ENCODE measurements at regions not wholly inside any gene's neighbourhood (a gene's known extent, or its start where the extent isn't known, plus 50 kb on each side); places are given as distances from the start of the nearest gene placed in this dataset.

DNA sequence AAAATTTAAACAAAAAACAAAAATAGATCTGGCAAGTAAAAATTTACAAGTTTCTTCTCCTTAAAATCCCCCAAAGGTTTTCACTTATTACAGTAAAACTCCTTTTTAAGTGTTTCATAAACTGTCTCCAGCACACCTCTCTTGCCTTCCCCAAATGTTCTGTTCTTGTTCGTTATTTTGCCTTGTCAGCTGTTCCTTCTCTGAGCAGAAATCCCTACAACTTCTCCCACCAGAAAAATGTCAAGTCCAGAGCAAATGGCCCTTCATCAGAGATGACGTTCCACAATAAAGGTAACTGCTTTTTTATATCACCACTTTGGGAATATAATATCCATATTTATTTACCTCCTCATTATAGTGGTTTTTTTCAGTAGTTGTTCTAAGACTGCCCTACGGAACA, 432.1 kb downstream of the ADAM29 start:
- no peaks in the 10 kb centered on the region for H3K36me3 Mint-ChIP-seq
- no peak for ATAC-seq
- H3K4me3 Mint-ChIP-seq, result no peak overlapping the region
- no peak overlapping the region for H3K27ac Mint-ChIP-seq
- H3K4me1 Mint-ChIP-seq, result peaks cover 12% of the 10 kb centered on the region
- no peaks in the 10 kb centered on the region for H3K27me3 Mint-ChIP-seq
- peaks cover 7% of the 10 kb centered on the region for H3K9me3 Mint-ChIP-seq

DNA sequence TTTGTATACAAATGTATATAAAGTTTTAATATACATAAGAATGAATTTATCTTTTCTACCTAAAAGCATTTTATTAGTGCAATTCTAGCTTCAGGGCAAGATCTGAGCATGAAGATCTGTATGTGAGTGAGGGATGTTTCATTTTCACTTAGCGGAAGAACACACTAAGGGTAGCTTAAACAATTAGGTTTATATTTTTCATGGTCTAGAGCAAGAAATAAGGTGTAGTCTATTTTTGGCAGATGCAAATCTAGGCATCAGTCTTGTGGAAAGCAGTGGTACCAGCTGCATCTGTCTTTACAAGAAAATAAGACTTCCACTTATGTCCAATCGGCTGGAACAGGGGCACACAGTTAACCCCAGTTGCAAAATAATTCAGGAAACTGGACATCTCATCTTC, 433.3 kb downstream of the ADAM29 start:
- H3K36me3 Mint-ChIP-seq, result no peaks in the 10 kb centered on the region
- H3K9me3 Mint-ChIP-seq, result peaks cover 7% of the 10 kb centered on the region
- H3K27me3 Mint-ChIP-seq, result no peaks in the 10 kb centered on the region
- no peak overlapping the region for H3K4me3 Mint-ChIP-seq
- peak overlapping the region; percentile 3 for H3K27ac Mint-ChIP-seq
- peak; percentile 73 for ATAC-seq
- peaks cover 12% of the 10 kb centered on the region for H3K4me1 Mint-ChIP-seq

DNA sequence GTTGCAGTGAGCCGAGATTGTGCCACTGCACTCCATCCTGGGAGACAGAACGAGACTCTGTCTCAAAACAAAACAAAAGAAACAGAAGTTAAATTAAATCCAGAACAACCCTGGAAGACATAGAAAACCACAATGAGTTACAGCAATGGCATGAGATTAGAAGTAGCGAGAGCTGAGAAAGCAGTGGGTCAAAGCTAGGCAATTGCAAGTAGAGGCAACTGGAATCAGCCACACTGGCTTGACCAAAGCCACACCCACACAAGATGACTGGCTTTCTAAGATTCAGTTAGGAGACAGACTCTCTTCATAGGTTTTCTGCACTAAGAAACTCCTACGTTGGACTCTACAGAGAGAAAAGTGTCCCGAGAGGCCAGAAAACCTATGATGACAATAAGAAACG, 443.0 kb downstream of the GPM6A start:
- Mint-ChIP-seq H3K27ac (no peak overlapping the region), H3K27me3 (no peaks in the 10 kb centered on the region), H3K36me3 (no peaks in the 10 kb centered on the region), H3K4me3 (no peak overlapping the region), H3K4me1 (no peaks in the 10 kb centered on the region), H3K9me3 (no peaks in the 10 kb centered on the region)
- ATAC-seq, result no peak

DNA sequence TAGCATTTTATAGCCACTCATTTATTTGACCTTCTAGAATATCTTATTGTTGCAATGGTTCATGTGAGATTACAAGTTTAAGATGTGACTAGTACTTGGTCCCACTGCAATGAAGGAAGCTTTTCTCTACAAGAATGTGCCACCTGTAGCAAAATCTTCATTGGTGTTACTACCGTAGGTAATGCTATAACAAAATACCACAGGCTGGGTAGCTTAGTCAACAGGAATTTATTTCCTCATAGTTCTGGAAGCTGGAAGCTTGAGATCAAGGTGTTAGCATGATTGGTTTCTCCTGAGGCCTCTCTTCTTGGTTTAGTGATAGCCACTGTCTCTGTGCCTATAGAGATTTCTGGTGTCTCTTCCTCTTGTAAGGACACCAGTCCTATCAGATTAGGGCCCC, 441.0 kb downstream of the GPM6A start:
- no peak for ATAC-seq
- H3K27ac Mint-ChIP-seq, result no peak overlapping the region
- peaks cover 9% of the 10 kb centered on the region for H3K4me1 Mint-ChIP-seq
- H3K27me3 Mint-ChIP-seq, result no peaks in the 10 kb centered on the region
- H3K9me3 Mint-ChIP-seq, result no peaks in the 10 kb centered on the region
- no peak overlapping the region for H3K4me3 Mint-ChIP-seq
- H3K36me3 Mint-ChIP-seq, result no peaks in the 10 kb centered on the region

DNA sequence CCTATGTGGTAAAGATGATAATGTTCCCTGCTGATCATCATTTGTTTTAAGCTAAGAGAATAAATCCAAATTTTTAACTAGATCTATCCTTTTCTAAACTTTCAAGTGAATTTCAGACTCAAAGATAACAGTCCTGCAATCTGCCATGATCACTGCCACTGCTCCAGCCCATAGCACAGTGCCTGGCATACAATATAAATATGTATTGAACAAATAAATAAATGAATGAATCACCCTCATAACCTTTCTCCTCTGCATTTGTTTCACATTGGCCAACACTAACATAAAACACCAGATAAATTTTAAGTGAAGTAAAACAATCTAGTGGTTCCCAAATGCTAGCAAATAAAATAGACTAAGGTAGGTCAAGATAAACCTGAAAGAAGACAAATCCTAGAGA, 439.0 kb downstream of the GPM6A start:
- H3K27ac Mint-ChIP-seq, result no peak overlapping the region
- no peaks in the 10 kb centered on the region for H3K27me3 Mint-ChIP-seq
- no peaks in the 10 kb centered on the region for H3K9me3 Mint-ChIP-seq
- H3K4me1 Mint-ChIP-seq, result peaks cover 9% of the 10 kb centered on the region
- H3K4me3 Mint-ChIP-seq, result no peak overlapping the region
- no peaks in the 10 kb centered on the region for H3K36me3 Mint-ChIP-seq
- ATAC-seq, result no peak

DNA sequence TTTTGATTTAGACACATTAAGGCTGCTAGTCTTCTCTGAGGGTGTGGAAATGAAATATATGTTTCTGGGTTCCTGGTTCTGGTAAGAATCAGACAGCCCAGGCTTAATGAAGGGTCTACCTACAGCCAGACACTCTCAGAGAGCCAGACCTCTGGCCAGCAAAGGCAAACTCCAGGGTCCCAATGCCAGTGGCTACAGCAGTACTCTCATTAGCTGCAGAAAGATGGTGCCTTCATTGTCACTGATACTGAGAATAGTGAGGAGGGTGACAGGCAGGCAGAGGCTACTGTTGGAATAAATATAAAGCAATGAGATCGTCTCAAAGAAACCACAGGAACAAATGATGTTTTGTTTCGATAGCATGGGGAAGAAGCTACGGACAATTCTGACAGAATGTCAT, 437.6 kb downstream of the GPM6A start:
- no peaks in the 10 kb centered on the region for H3K9me3 Mint-ChIP-seq
- H3K4me1 Mint-ChIP-seq, result peaks cover 9% of the 10 kb centered on the region
- H3K4me3 Mint-ChIP-seq, result no peak overlapping the region
- no peak for ATAC-seq
- no peaks in the 10 kb centered on the region for H3K36me3 Mint-ChIP-seq
- H3K27ac Mint-ChIP-seq, result no peak overlapping the region
- no peaks in the 10 kb centered on the region for H3K27me3 Mint-ChIP-seq

DNA sequence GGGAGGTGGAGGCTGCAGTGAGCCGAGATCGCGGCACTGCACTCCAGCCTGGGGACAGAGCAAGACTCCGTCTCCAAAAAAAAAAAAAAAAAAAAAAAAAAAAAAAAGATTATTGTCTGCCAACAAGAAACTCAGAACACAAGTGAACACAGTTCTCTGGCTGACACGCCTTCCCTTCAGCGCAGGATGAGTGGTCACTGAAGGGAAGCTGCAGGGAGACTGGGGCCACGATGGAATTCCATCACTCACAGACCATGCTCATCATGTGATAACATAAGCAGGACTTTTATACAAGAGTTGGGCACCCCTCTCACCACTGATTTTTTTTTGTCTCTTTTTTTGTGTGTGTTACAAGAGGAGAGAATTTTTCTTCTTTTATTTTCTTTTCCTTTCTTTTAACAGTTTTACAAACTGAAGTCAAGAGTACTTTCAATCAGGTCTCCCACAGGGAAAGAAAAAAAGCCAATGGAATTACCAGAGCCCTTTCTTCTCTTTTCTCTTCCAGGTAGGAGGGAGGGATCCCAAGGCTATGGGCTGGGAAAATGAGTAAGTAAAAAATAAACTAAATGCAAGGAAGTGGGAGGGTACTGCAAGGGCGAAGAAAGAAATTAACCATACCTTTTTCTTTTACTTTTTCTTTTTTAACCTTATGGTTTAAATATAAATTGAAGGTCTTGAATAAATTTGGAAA, 435.6 kb downstream of the GPM6A start:
- H3K36me3 Mint-ChIP-seq, result no peaks in the 10 kb centered on the region
- H3K4me3 Mint-ChIP-seq, result no peak overlapping the region
- no peaks in the 10 kb centered on the region for H3K27me3 Mint-ChIP-seq
- H3K27ac Mint-ChIP-seq, result no peak overlapping the region
- no peak for ATAC-seq
- H3K4me1 Mint-ChIP-seq, result peaks cover 9% of the 10 kb centered on the region
- no peaks in the 10 kb centered on the region for H3K9me3 Mint-ChIP-seq

DNA sequence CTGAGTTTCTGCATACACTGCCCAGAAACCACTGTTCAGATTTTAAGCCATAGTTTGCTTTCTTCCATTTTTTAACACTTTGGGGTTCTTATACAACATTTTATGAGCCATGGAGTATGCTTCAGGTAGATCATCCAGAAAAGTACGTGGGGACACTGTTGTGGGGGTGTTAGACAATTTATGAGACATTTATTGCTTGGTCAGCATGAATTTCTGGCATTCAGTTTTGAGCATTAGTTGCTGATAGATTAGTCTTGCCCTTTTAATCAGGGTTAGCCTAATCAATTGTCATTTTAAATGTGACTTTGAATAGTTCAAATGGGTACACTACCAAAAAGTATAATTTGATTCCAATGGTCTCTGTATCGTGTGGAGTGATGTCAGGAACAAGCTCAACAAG, 434.9 kb downstream of the GPM6A start:
- Mint-ChIP-seq H3K9me3 (no peaks in the 10 kb centered on the region), H3K36me3 (no peaks in the 10 kb centered on the region), H3K27ac (no peak overlapping the region), H3K4me3 (no peak overlapping the region), H3K4me1 (peaks cover 9% of the 10 kb centered on the region), H3K27me3 (no peaks in the 10 kb centered on the region)
- no peak for ATAC-seq

DNA sequence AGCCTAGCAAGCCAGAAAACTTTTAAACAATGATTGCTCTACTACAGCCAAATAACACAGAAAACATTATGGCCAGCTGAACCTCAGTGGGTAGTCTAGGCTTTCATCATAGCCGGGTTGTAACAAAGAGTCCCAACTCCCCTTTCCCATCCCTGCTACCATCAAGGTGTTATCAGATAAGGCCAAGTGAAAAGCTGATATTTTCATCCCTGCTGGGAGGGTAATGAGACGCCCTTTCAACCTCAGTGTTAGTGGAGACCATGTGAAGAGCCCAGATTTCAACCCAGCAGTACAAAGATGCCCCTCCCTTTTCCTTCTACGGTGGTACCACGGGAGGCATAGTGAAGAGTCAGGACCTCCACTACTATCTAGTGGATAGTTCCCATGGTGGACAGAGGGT, 433.7 kb downstream of the GPM6A start:
- ATAC-seq, result no peak
- Mint-ChIP-seq H3K4me3 (no peak overlapping the region), H3K4me1 (peaks cover 9% of the 10 kb centered on the region), H3K36me3 (no peaks in the 10 kb centered on the region), H3K27ac (no peak overlapping the region), H3K27me3 (no peaks in the 10 kb centered on the region), H3K9me3 (no peaks in the 10 kb centered on the region)

DNA sequence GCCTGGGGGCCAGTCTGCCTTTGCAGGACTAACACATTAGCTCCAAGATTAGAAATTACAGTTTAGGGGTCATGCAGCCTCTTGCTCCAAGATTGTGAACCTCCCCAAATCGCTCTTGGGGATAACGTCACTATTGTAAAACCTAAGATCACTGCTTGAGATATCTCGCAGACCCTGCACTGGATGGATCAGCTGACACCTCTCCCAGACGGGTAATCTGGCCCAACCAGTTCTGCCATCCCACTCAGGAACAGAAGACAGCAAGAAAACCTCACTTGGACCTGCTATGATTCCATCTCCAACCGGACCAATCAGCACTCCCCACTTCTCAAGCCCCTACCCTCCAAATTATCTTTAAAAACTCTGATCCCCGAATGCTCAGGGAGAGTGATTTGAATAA, 431.2 kb downstream of the GPM6A start:
- Mint-ChIP-seq H3K27me3 (no peaks in the 10 kb centered on the region), H3K4me1 (no peaks in the 10 kb centered on the region), H3K9me3 (no peaks in the 10 kb centered on the region), H3K36me3 (no peaks in the 10 kb centered on the region), H3K4me3 (no peak overlapping the region), H3K27ac (no peak overlapping the region)
- no peak for ATAC-seq

DNA sequence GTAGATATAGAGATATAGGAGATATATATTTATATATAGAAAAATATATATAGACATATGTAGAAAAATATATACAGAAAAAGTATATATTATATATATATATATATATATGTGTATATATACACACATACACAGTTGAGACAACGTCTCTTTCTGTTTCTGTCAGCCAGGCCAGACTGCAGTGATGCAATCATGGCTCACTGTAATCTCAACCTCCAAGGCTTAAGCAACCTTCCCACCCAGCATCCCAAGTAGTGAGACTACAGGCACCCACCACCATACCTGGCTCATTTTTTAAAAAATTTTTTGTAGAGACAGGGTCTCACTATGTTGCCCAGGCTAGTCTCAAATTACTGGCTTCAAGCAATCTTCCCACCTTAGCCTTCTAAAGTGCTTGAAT, 426.3 kb downstream of the GPM6A start:
- peak overlapping the region; percentile 74 for H3K27ac Mint-ChIP-seq

DNA sequence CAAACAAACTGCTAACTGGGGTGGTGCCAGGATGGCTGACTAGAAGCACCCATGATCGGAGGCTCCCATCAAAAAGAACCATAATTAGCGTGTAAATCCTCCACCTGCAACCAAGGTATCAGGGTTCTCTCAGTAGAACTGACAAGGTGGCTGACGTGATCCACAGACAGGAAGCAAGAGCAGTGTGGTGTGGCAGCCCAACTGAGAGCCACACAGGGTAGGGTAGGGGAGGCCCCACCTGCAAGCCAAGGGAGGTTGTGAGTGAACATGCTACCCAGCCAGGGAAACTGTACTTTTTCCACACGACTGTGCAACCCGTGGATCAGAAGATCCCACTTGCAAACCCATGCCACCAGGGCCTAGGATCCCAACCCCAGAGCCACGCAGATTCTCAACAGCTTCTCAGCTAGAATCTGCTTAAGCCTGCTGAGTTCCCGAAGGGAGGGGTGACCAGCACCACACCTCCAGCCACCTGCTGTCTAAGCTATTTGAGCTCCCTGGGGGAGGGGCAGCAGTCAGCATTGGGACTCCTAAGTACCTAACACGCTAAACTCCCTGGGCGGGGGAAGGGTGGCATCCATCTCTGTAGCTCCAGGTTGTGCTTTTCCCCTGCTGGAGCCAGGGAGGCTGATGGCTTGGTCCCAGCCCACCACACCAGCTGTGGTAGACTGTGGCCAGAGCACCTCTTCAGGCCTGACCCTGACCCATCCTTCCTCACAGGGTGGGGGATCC, 425.1 kb downstream of the GPM6A start:
- H3K36me3 Mint-ChIP-seq, result no peaks in the 10 kb centered on the region
- H3K27ac Mint-ChIP-seq, result peak overlapping the region; percentile 74
- no peaks in the 10 kb centered on the region for H3K27me3 Mint-ChIP-seq
- H3K4me3 Mint-ChIP-seq, result no peak overlapping the region
- H3K4me1 Mint-ChIP-seq, result peaks cover 17% of the 10 kb centered on the region
- peaks cover 6% of the 10 kb centered on the region for H3K9me3 Mint-ChIP-seq
- ATAC-seq, result peak; percentile 96

More for the DNA sequence above, 426.3 kb downstream of the GPM6A start:
- H3K4me3 Mint-ChIP-seq, result no peak overlapping the region
- no peak for ATAC-seq
- peaks cover 17% of the 10 kb centered on the region for H3K4me1 Mint-ChIP-seq
- H3K36me3 Mint-ChIP-seq, result no peaks in the 10 kb centered on the region
- peaks cover 5% of the 10 kb centered on the region for H3K9me3 Mint-ChIP-seq
- H3K27me3 Mint-ChIP-seq, result no peaks in the 10 kb centered on the region

DNA sequence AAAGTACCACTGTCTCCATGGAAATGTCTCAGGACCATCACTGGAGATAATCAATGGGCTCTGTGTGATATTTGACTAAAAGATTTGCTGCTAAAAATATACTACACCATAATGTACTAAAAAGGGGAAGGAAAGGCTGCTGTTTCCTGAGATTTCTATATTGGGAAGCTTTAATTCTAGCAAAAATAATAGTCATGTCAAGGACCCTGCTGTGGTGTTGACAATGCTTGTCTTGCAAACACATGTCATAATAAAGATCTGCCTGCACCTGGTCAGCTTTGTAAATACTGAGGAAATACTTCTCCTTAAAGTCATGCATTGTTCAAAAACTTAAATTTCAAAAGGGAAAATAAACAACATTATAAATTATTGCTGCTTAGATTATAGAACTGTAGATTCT, 417.9 kb downstream of the GPM6A start:
- H3K9me3 Mint-ChIP-seq, result peaks cover 11% of the 10 kb centered on the region
- peaks cover 7% of the 10 kb centered on the region for H3K4me1 Mint-ChIP-seq
- ATAC-seq, result no peak
- no peak overlapping the region for H3K27ac Mint-ChIP-seq
- H3K36me3 Mint-ChIP-seq, result no peaks in the 10 kb centered on the region
- H3K4me3 Mint-ChIP-seq, result no peak overlapping the region
- H3K27me3 Mint-ChIP-seq, result no peaks in the 10 kb centered on the region

DNA sequence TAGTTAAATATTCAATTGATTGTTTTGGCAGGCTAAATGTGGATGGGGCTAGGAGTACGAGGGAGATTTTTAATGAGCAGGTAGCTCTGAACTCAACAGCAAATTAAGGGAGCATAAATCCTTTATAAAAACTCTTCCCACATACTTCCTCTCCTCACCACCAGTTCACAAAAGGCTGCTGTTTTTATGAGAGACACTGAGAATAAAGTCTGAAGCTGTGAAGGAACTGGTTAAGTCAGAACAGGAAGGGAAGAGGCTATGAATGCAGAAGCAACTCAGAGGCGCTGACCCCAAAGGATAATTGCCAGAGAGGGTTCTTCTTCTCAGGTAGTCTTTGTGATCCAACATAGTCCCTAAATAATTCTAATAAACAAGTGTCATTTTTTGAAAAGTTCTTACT, 406.1 kb downstream of the GPM6A start:
- Mint-ChIP-seq H3K9me3 (peaks cover 2% of the 10 kb centered on the region), H3K27me3 (no peaks in the 10 kb centered on the region), H3K27ac (no peak overlapping the region), H3K4me1 (peaks cover 5% of the 10 kb centered on the region), H3K36me3 (no peaks in the 10 kb centered on the region), H3K4me3 (no peak overlapping the region)
- ATAC-seq, result no peak

DNA sequence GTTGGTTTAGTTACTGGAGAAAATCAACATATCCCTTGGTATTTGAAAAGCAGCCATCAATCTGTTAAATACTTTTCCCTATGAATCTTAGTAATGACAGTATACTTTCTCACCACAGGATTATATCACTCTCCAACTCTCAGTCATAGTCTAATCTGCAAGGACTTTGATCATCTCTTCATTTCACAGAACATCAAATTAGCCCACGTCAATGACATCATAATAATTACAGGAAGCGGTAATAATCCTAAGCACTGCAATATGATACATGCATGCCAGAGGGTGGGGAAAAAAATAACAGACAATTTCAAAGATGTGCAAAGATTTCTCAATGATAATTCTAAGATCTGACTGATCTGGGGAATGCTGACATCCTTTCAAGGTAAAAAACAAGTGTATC, 404.1 kb downstream of the GPM6A start:
- peaks cover 2% of the 10 kb centered on the region for H3K9me3 Mint-ChIP-seq
- no peak overlapping the region for H3K27ac Mint-ChIP-seq
- no peak overlapping the region for H3K4me3 Mint-ChIP-seq
- no peaks in the 10 kb centered on the region for H3K27me3 Mint-ChIP-seq
- no peak for ATAC-seq
- H3K36me3 Mint-ChIP-seq, result peaks cover 4% of the 10 kb centered on the region
- H3K4me1 Mint-ChIP-seq, result peaks cover 12% of the 10 kb centered on the region

DNA sequence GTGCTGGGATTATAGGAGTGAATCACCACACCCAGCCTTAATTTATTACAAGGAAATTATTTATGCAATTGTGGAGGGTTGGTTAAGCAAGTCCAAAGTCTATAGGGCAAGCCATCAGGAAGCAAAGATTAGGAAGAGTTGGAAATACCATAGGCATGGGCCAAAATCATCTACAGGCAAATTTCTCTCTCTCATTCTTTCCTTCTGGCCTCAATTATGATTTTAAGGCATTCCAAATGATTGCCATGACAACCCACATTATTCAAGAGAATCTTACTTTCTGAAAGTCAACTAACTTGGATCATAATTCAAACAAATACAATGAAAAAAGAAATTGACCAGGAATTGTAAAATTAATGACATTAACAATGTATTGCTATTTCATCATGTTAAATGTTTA, 400.8 kb downstream of the GPM6A start:
- Mint-ChIP-seq H3K4me1 (peaks cover 7% of the 10 kb centered on the region), H3K9me3 (peaks cover 15% of the 10 kb centered on the region), H3K4me3 (no peak overlapping the region), H3K27ac (no peak overlapping the region), H3K36me3 (peaks cover 5% of the 10 kb centered on the region), H3K27me3 (no peaks in the 10 kb centered on the region)
- ATAC-seq, result no peak
